ENCODE measurements at regions not wholly inside any gene's neighbourhood (a gene's known extent, or its start where the extent isn't known, plus 50 kb on each side); places are given as distances from the start of the nearest gene placed in this dataset.

GRCh38 chr9:28607843-28608242, 1034.6 kb upstream of the C9orf72 start:
- Histone ChIP-seq H3K36me3 (ENCODE audit: control insufficient read depth, insufficient read depth, low read length) (no peaks in the 10 kb centered on the region), H3K9me3 (ENCODE audit: control insufficient read depth, low read length) (no peaks in the 10 kb centered on the region), H3K27ac (ENCODE audit: insufficient read depth, low read depth, low read length, poor library complexity, severe bottlenecking) (no peak overlapping the region), H3K27me3 (ENCODE audit: control insufficient read depth, insufficient read depth, low read length, poor library complexity, severe bottlenecking) (no peaks in the 10 kb centered on the region), H3K4me3 (ENCODE audit: insufficient read depth, low read depth, low read length) (no peak overlapping the region), H3K4me1 (ENCODE audit: control insufficient read depth, insufficient read depth, low read length) (no peaks in the 10 kb centered on the region)

GRCh38 chr9:28610339-28610738, 1037.1 kb upstream of the C9orf72 start:
- H3K27me3 ChIP-seq (ENCODE audit: control insufficient read depth, insufficient read depth, low read length, poor library complexity, severe bottlenecking): no peaks in the 10 kb centered on the region
- no peaks in the 10 kb centered on the region for H3K4me1 ChIP-seq (ENCODE audit: control insufficient read depth, insufficient read depth, low read length)
- H3K4me3 ChIP-seq (ENCODE audit: insufficient read depth, low read depth, low read length): no peak overlapping the region
- no peak overlapping the region for H3K27ac ChIP-seq (ENCODE audit: insufficient read depth, low read depth, low read length, poor library complexity, severe bottlenecking)
- H3K36me3 ChIP-seq (ENCODE audit: control insufficient read depth, insufficient read depth, low read length): no peaks in the 10 kb centered on the region
- no peaks in the 10 kb centered on the region for H3K9me3 ChIP-seq (ENCODE audit: control insufficient read depth, low read length)
- WGBS, 2 experiments: 55 to 60% methylated on average over 3 of the region's 3 CpGs

- H3K4me1 ChIP-seq (ENCODE audit: control insufficient read depth, insufficient read depth, low read length): no peaks in the 10 kb centered on the region
- H3K36me3 ChIP-seq (ENCODE audit: control insufficient read depth, insufficient read depth, low read length): no peaks in the 10 kb centered on the region
- H3K4me3 ChIP-seq (ENCODE audit: insufficient read depth, low read depth, low read length): no peak overlapping the region
- no peaks in the 10 kb centered on the region for H3K27me3 ChIP-seq (ENCODE audit: control insufficient read depth, insufficient read depth, low read length, poor library complexity, severe bottlenecking)
- H3K9me3 ChIP-seq (ENCODE audit: control insufficient read depth, low read length): no peaks in the 10 kb centered on the region
- 93 to 100% methylated on average over 1 of the region's 1 CpG for whole genome bisulfite sequencing, 2 experiments
- H3K27ac ChIP-seq (ENCODE audit: insufficient read depth, low read depth, low read length, poor library complexity, severe bottlenecking): no peak overlapping the region
These were observed 1043.0 kb upstream of the C9orf72 start for GRCh38 chr9:28616310-28616709.

- no peak overlapping the region for H3K27ac ChIP-seq (ENCODE audit: insufficient read depth, low read depth, low read length, poor library complexity, severe bottlenecking)
- WGBS, 2 experiments: 83 to 92% methylated on average over 1 of the region's 1 CpG
These were observed 1046.7 kb upstream of the C9orf72 start for GRCh38 chr9:28620011-28620410.

DNA sequence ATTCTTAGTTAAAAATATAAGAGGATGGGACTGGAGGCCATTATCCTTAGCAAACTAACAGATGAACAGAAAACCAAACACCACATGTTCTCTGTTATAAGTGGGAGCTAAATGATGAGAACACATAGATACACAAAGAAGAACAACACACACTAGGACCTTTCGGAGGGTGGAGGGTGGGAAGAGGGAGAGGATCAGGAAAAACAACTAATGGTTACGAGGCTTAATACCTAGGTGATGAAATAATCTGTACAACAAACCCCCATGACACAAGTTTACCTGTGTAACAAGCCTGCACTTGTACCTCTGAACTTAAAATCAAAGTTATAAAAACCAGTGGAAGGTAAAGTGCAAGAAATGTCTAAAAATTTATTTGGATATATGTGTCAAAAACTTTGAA, 1047.4 kb upstream of the C9orf72 start:
- no peak overlapping the region for H3K27ac ChIP-seq (ENCODE audit: insufficient read depth, low read depth, low read length, poor library complexity, severe bottlenecking)
- H3K4me3 ChIP-seq (ENCODE audit: insufficient read depth, low read depth, low read length): no peak overlapping the region
- H3K27me3 ChIP-seq (ENCODE audit: control insufficient read depth, insufficient read depth, low read length, poor library complexity, severe bottlenecking): no peaks in the 10 kb centered on the region
- WGBS, 2 experiments: 80% methylated on average over 1 of the region's 2 CpGs; no CpG with 5 or more reads in 1 of the 2 experiments
- H3K9me3 ChIP-seq (ENCODE audit: control insufficient read depth, low read length): no peaks in the 10 kb centered on the region
- H3K4me1 ChIP-seq (ENCODE audit: control insufficient read depth, insufficient read depth, low read length): no peaks in the 10 kb centered on the region
- no peaks in the 10 kb centered on the region for H3K36me3 ChIP-seq (ENCODE audit: control insufficient read depth, insufficient read depth, low read length)

More at GRCh38 chr9:28620011-28620410, 1046.7 kb upstream of the C9orf72 start:
- H3K9me3 ChIP-seq (ENCODE audit: control insufficient read depth, low read length): no peaks in the 10 kb centered on the region
- H3K27me3 ChIP-seq (ENCODE audit: control insufficient read depth, insufficient read depth, low read length, poor library complexity, severe bottlenecking): no peaks in the 10 kb centered on the region
- no peaks in the 10 kb centered on the region for H3K4me1 ChIP-seq (ENCODE audit: control insufficient read depth, insufficient read depth, low read length)
- no peaks in the 10 kb centered on the region for H3K36me3 ChIP-seq (ENCODE audit: control insufficient read depth, insufficient read depth, low read length)
- H3K4me3 ChIP-seq (ENCODE audit: insufficient read depth, low read depth, low read length): no peak overlapping the region

DNA sequence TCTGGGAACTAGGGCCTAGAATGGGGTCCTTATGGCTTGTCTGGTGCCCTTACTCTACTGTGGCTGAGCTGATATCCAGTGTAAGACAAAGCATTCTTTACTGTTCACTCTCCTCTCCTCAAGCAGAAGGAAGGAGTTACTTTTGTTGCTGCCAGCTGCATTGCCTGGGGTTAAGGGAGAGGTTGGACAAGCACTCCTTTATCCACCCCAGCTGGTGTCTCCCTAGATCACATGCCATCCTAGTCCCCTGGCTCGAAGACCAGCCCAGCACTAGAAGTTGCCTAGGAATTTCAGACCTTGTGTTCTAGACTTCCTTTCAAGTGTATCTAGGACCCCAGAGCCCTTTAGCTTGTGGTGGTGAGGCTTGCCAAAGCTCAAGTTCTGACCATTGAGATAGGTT, 1051.5 kb upstream of the C9orf72 start:
- no peaks in the 10 kb centered on the region for H3K9me3 ChIP-seq (ENCODE audit: control insufficient read depth, low read length)
- H3K27me3 ChIP-seq (ENCODE audit: control insufficient read depth, insufficient read depth, low read length, poor library complexity, severe bottlenecking): no peaks in the 10 kb centered on the region
- H3K27ac ChIP-seq (ENCODE audit: insufficient read depth, low read depth, low read length, poor library complexity, severe bottlenecking): no peak overlapping the region
- no peak overlapping the region for H3K4me3 ChIP-seq (ENCODE audit: insufficient read depth, low read depth, low read length)
- WGBS, 2 experiments: 80 to 87% methylated on average over 1 of the region's 1 CpG
- H3K4me1 ChIP-seq (ENCODE audit: control insufficient read depth, insufficient read depth, low read length): no peaks in the 10 kb centered on the region
- H3K36me3 ChIP-seq (ENCODE audit: control insufficient read depth, insufficient read depth, low read length): no peaks in the 10 kb centered on the region

- no peaks in the 10 kb centered on the region for H3K27me3 ChIP-seq (ENCODE audit: control insufficient read depth, insufficient read depth, low read length, poor library complexity, severe bottlenecking)
- 89 to 100% methylated on average over 1 of the region's 1 CpG for WGBS, 2 experiments
- H3K27ac ChIP-seq (ENCODE audit: insufficient read depth, low read depth, low read length, poor library complexity, severe bottlenecking): no peak overlapping the region
- no peaks in the 10 kb centered on the region for H3K4me1 ChIP-seq (ENCODE audit: control insufficient read depth, insufficient read depth, low read length)
- H3K4me3 ChIP-seq (ENCODE audit: insufficient read depth, low read depth, low read length): no peak overlapping the region
- H3K36me3 ChIP-seq (ENCODE audit: control insufficient read depth, insufficient read depth, low read length): no peaks in the 10 kb centered on the region
- H3K9me3 ChIP-seq (ENCODE audit: control insufficient read depth, low read length): no peaks in the 10 kb centered on the region
These were observed 1054.8 kb upstream of the C9orf72 start for GRCh38 chr9:28628031-28628430.

DNA sequence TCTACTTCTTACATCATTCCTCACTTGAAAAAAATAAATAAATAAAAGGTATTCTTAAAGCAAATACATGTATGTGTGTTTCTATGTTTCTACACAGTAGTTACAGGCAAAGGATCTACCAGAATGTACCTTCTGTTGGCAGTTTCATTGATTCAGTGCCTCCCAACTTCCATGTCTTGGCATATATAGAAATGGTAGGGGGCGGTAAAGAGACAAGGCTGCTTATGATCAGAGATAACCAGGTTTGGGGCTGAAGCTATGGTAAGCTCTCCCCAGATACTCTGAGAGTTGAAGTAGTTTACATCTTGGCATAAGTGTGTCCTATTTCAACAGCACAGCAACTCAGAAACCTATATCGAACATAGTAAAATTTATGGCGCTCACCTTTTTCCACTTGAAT, 1075.4 kb upstream of the C9orf72 start:
- no peaks in the 10 kb centered on the region for H3K9me3 ChIP-seq (ENCODE audit: control insufficient read depth, low read length)
- H3K4me1 ChIP-seq (ENCODE audit: control insufficient read depth, insufficient read depth, low read length): no peaks in the 10 kb centered on the region
- 84 to 95% methylated on average over 3 of the region's 3 CpGs for WGBS, 2 experiments
- no peak overlapping the region for H3K4me3 ChIP-seq (ENCODE audit: insufficient read depth, low read depth, low read length)
- no peaks in the 10 kb centered on the region for H3K27me3 ChIP-seq (ENCODE audit: control insufficient read depth, insufficient read depth, low read length, poor library complexity, severe bottlenecking)
- H3K27ac ChIP-seq (ENCODE audit: insufficient read depth, low read depth, low read length, poor library complexity, severe bottlenecking): no peak overlapping the region
- H3K36me3 ChIP-seq (ENCODE audit: control insufficient read depth, insufficient read depth, low read length): no peaks in the 10 kb centered on the region

- H3K9me3 ChIP-seq (ENCODE audit: control insufficient read depth, low read length): no peaks in the 10 kb centered on the region
- 19 to 20% methylated on average over 3 of the region's 4 CpGs for WGBS, 2 experiments
These were observed 1077.0 kb upstream of the C9orf72 start for GRCh38 chr9:28650327-28650726.

DNA sequence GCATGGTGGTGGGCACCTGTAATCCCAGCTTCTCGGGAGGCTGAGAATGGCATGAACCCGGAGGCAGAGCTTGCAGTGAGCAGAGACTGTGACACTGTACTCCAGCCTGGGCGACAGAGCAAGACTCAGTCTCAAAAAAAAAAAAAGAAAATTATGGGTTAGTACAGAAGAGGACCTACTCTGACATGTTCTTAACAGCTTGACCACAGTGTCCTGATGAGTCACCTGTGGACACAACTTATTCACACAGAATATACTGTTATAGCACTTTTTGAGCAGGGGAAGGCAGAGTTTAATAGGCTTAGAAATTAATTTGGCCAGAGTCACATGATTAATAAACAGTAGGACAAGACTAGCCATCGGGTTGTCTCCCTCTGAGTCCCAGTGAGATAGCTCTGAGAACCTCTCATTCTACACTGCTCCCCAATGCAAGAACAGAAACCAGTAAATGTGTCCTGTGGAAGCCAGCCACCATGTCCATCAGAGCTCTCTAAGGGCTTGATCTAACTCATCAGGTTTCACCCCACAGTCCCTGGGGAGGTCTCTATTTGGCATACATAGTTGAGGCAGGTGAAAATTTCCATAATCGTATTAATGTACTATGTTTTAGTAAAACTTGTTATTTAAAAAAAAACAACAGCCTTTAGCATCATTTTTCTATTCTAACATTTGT, 1077.9 kb upstream of the C9orf72 start:
- Histone ChIP-seq H3K36me3 (ENCODE audit: control insufficient read depth, insufficient read depth, low read length) (no peaks in the 10 kb centered on the region), H3K4me1 (ENCODE audit: control insufficient read depth, insufficient read depth, low read length) (no peaks in the 10 kb centered on the region), H3K4me3 (ENCODE audit: insufficient read depth, low read depth, low read length) (no peak overlapping the region), H3K9me3 (ENCODE audit: control insufficient read depth, low read length) (no peaks in the 10 kb centered on the region), H3K27me3 (ENCODE audit: control insufficient read depth, insufficient read depth, low read length, poor library complexity, severe bottlenecking) (no peaks in the 10 kb centered on the region), H3K27ac (ENCODE audit: insufficient read depth, low read depth, low read length, poor library complexity, severe bottlenecking) (no peak overlapping the region)
- WGBS, 2 experiments: 90 to 97% methylated on average over 4 of the region's 5 CpGs

More at GRCh38 chr9:28650327-28650726, 1077.0 kb upstream of the C9orf72 start:
- H3K36me3 ChIP-seq (ENCODE audit: control insufficient read depth, insufficient read depth, low read length): no peaks in the 10 kb centered on the region
- no peaks in the 10 kb centered on the region for H3K27me3 ChIP-seq (ENCODE audit: control insufficient read depth, insufficient read depth, low read length, poor library complexity, severe bottlenecking)
- H3K4me1 ChIP-seq (ENCODE audit: control insufficient read depth, insufficient read depth, low read length): no peaks in the 10 kb centered on the region
- no peak overlapping the region for H3K27ac ChIP-seq (ENCODE audit: insufficient read depth, low read depth, low read length, poor library complexity, severe bottlenecking)
- H3K4me3 ChIP-seq (ENCODE audit: insufficient read depth, low read depth, low read length): no peak overlapping the region

DNA sequence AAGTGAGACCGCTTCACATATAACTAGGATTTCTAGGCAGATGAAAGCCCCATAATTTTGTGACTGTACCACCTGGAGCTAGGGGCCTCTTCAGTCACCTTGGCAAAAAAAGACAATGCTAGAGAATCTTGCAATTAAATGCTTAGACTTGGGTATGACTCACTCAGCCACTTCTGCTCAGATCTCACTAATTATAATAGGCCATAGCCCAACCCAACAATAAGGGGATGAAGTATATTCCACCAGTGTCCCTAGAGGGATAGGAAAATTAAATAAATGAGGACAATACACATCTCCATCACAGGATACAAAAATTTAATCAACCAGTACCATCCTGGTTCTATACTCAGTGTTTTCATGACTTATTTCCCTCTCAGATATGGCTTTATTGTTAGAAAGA, 1079.9 kb upstream of the C9orf72 start:
- H3K36me3 ChIP-seq (ENCODE audit: control insufficient read depth, insufficient read depth, low read length): no peaks in the 10 kb centered on the region
- no peak overlapping the region for H3K4me3 ChIP-seq (ENCODE audit: insufficient read depth, low read depth, low read length)
- H3K27ac ChIP-seq (ENCODE audit: insufficient read depth, low read depth, low read length, poor library complexity, severe bottlenecking): no peak overlapping the region
- H3K27me3 ChIP-seq (ENCODE audit: control insufficient read depth, insufficient read depth, low read length, poor library complexity, severe bottlenecking): no peaks in the 10 kb centered on the region
- WGBS, 2 experiments: 98 to 100% methylated on average over 1 of the region's 1 CpG
- H3K4me1 ChIP-seq (ENCODE audit: control insufficient read depth, insufficient read depth, low read length): no peaks in the 10 kb centered on the region
- H3K9me3 ChIP-seq (ENCODE audit: control insufficient read depth, low read length): no peaks in the 10 kb centered on the region

All from ectodermal cell (in vitro differentiated cells).